Neural cell (in vitro differentiated cells): ENCODE measurements at regions not wholly inside any gene's neighbourhood (a gene's known extent, or its start where the extent isn't known, plus 50 kb on each side); places are given as distances from the start of the nearest gene placed in this dataset.

Experiments
- H2AFZ ChIP-seq: fragments of 200-600, 300-800 bp; sonication (generic), shearing (Covaris generic); 2 replicates; pipeline ENCODE4 v1.6.0; 2014; ENCODE audit warnings: low read depth, mild to moderate bottlenecking, antibody characterized with exemption, low read length, moderate library complexity
- H3F3A ChIP-seq: fragments of 200-600 bp; shearing (Covaris generic); 2 replicates; pipeline ENCODE4 v1.6.1; 2016; ENCODE audit warnings: mild to moderate bottlenecking, moderate library complexity, mixed read lengths, antibody characterized with exemption, low read length; ENCODE audit not compliant: insufficient read depth, poor library complexity, severe bottlenecking
- H3K27ac ChIP-seq: fragments of 200-600, 300-800 bp; sonication (generic), shearing (Covaris generic); 2 replicates; pipeline ENCODE4 v1.5.1; 2014; ENCODE audit warnings: mild to moderate bottlenecking, low read length, moderate library complexity
- H3K27me3 ChIP-seq: fragments of 300-800, 200-600 bp; sonication (generic), shearing (Covaris generic); 2 replicates; pipeline ENCODE4 v1.6.0; 2014; ENCODE audit warnings: mild to moderate bottlenecking, low read depth, low read length, moderate library complexity; ENCODE audit not compliant: insufficient read depth
- H3K36me3 ChIP-seq: fragments of 300-800, 200-600 bp; sonication (generic), shearing (Covaris generic); 2 replicates; pipeline ENCODE4 v1.5.1; 2014; ENCODE audit warnings: mild to moderate bottlenecking, antibody characterized with exemption, low read length, moderate library complexity; ENCODE audit not compliant: insufficient read depth
- H3K4me2 ChIP-seq: fragments of 300-800, 200-600 bp; sonication (generic), shearing (Covaris generic); 2 replicates; pipeline ENCODE4 v1.6.0; 2014; ENCODE audit warnings: mild to moderate bottlenecking, low read length
- H3K4me3 ChIP-seq: fragments of 300-800, 200-600 bp; sonication (generic), shearing (Covaris generic); 2 replicates; pipeline ENCODE4 v1.5.1; 2014; ENCODE audit warnings: mild to moderate bottlenecking, low read length, moderate library complexity
- H3K79me2 ChIP-seq: fragments of 200-600 bp; shearing (Covaris generic); replicated peaks from 2 replicates; pipeline ENCODE4 v1.6.0; 2014; ENCODE audit warnings: mild to moderate bottlenecking, low read length, moderate library complexity; ENCODE audit not compliant: insufficient read depth
- H3K9ac ChIP-seq: fragments of 300-800, 200-600 bp; sonication (generic), shearing (Covaris generic); 2 replicates; pipeline ENCODE4 v1.6.1; 2016; ENCODE audit warnings: mild to moderate bottlenecking, low read length, mixed read lengths
- H3K9me2 ChIP-seq: fragments of 200-600 bp; shearing (Covaris generic); 2 replicates; pipeline ENCODE4 v1.6.1; 2016; ENCODE audit warnings: mild to moderate bottlenecking, low read length, mixed read lengths; ENCODE audit not compliant: insufficient read depth
- H3K9me3 ChIP-seq: fragments of 200-600, 300-800 bp; sonication (generic), shearing (Covaris generic); 2 replicates; pipeline ENCODE4 v1.6.1; 2016; ENCODE audit warnings: mild to moderate bottlenecking, mixed run types, low read length, moderate library complexity, mixed read lengths
- H4K20me1 ChIP-seq: fragments of 200-600 bp; shearing (Covaris generic); 2 replicates; pipeline ENCODE4 v1.6.1; 2016; ENCODE audit warnings: mild to moderate bottlenecking, mixed run types; ENCODE audit not compliant: insufficient read depth
- EP300 ChIP-seq: fragments of 450-650 bp; conservative IDR thresholded peaks from 2 replicates; pipeline ENCODE4 v1.6.1; 2014; ENCODE audit warnings: antibody characterized with exemption, mild to moderate bottlenecking, moderate library complexity; ENCODE audit not compliant: poor library complexity, severe bottlenecking
- EZH2 ChIP-seq: fragments of 200-600, 300-800 bp; shearing (Covaris generic), sonication (generic); IDR thresholded peaks from 2 replicates; pipeline ENCODE4 v1.6.1; 2014; ENCODE audit warnings: antibody characterized with exemption, low read length, borderline replicate concordance, mild to moderate bottlenecking; ENCODE audit not compliant: insufficient read depth, poor library complexity, severe bottlenecking
- MXI1 ChIP-seq: fragments of 450-650 bp; conservative IDR thresholded peaks from 2 replicates; pipeline ENCODE4 v1.6.1; 2014; ENCODE audit warnings: antibody characterized with exemption, mild to moderate bottlenecking; ENCODE audit not compliant: poor library complexity, severe bottlenecking
- POLR2AphosphoS5 ChIP-seq: IDR thresholded peaks from 2 replicates; pipeline ENCODE4 v1.6.1; 2012
- RAD21 ChIP-seq: fragments of 450-650 bp; conservative IDR thresholded peaks from 2 replicates; pipeline ENCODE4 v1.6.1; 2014; ENCODE audit warnings: antibody characterized with exemption, mild to moderate bottlenecking, moderate library complexity
- SMC3 ChIP-seq: fragments of 450-650 bp; conservative IDR thresholded peaks from 2 replicates; pipeline ENCODE4 v1.6.1; 2014; ENCODE audit warnings: antibody characterized with exemption, mild to moderate bottlenecking, moderate library complexity; ENCODE audit not compliant: poor library complexity
- TAF1 ChIP-seq: IDR thresholded peaks from 2 replicates; pipeline ENCODE4 v1.6.1; 2012; ENCODE audit warnings: low read depth
- TF ChIP-seq, protein P1 (sequence below): IDR thresholded peaks from 2 replicates; pipeline ENCODE4 v1.6.1; 2012; ENCODE audit warnings: borderline replicate concordance
- TF ChIP-seq, protein P2 (sequence below): fragments of 450-650 bp; IDR thresholded peaks from 2 replicates; pipeline ENCODE4 v1.5.1; 2014; ENCODE audit warnings: antibody characterized with exemption, mild to moderate bottlenecking, moderate library complexity; ENCODE audit not compliant: poor library complexity, severe bottlenecking

DNA sequence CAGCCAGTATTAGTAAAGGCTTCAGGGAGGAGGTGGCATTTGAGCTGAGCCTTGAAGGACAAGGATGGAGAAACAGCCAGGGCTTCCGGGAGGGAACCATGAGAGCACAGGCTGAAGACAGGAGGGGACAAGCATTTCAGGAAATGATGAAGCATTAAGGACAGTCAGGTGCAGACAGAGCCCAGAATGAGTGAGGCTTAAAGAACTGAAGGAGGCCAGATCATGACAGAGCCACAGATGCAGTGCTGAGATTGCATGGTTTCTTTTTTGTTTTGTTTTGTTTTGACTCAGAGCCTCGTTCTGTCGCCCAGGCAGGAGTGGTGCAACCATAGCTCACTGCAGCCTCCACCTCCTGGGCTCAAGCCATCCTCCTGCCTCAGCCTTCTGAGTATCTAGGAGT is 211.5 kb downstream of the SOX9 start:
- Histone ChIP-seq H3K4me3 (no peak overlapping the region), H3K79me2 (no peaks in the 10 kb centered on the region), H3K27me3 (no peaks in the 10 kb centered on the region), H3K9ac (no peak overlapping the region), H3F3A (no peaks in the 10 kb centered on the region), H2AFZ (no peak overlapping the region), H3K36me3 (no peaks in the 10 kb centered on the region), H3K9me3 (no peaks in the 10 kb centered on the region), H3K9me2 (no peaks in the 10 kb centered on the region), H3K4me2 (no peak overlapping the region), H4K20me1 (no peaks in the 10 kb centered on the region), H3K27ac (no peak overlapping the region)
- TF ChIP-seq MXI1: no peak
- TF ChIP-seq, protein P1, sequence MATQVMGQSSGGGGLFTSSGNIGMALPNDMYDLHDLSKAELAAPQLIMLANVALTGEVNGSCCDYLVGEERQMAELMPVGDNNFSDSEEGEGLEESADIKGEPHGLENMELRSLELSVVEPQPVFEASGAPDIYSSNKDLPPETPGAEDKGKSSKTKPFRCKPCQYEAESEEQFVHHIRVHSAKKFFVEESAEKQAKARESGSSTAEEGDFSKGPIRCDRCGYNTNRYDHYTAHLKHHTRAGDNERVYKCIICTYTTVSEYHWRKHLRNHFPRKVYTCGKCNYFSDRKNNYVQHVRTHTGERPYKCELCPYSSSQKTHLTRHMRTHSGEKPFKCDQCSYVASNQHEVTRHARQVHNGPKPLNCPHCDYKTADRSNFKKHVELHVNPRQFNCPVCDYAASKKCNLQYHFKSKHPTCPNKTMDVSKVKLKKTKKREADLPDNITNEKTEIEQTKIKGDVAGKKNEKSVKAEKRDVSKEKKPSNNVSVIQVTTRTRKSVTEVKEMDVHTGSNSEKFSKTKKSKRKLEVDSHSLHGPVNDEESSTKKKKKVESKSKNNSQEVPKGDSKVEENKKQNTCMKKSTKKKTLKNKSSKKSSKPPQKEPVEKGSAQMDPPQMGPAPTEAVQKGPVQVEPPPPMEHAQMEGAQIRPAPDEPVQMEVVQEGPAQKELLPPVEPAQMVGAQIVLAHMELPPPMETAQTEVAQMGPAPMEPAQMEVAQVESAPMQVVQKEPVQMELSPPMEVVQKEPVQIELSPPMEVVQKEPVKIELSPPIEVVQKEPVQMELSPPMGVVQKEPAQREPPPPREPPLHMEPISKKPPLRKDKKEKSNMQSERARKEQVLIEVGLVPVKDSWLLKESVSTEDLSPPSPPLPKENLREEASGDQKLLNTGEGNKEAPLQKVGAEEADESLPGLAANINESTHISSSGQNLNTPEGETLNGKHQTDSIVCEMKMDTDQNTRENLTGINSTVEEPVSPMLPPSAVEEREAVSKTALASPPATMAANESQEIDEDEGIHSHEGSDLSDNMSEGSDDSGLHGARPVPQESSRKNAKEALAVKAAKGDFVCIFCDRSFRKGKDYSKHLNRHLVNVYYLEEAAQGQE: no peak
- TF ChIP-seq SMC3: no peak
- no peak for TF ChIP-seq EZH2
- TF ChIP-seq RAD21: no peak
- TF ChIP-seq EP300: no peak
- no peak for TF ChIP-seq TAF1
- TF ChIP-seq POLR2AphosphoS5: no peak
- TF ChIP-seq, protein P2, sequence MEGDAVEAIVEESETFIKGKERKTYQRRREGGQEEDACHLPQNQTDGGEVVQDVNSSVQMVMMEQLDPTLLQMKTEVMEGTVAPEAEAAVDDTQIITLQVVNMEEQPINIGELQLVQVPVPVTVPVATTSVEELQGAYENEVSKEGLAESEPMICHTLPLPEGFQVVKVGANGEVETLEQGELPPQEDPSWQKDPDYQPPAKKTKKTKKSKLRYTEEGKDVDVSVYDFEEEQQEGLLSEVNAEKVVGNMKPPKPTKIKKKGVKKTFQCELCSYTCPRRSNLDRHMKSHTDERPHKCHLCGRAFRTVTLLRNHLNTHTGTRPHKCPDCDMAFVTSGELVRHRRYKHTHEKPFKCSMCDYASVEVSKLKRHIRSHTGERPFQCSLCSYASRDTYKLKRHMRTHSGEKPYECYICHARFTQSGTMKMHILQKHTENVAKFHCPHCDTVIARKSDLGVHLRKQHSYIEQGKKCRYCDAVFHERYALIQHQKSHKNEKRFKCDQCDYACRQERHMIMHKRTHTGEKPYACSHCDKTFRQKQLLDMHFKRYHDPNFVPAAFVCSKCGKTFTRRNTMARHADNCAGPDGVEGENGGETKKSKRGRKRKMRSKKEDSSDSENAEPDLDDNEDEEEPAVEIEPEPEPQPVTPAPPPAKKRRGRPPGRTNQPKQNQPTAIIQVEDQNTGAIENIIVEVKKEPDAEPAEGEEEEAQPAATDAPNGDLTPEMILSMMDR: no peak

DNA sequence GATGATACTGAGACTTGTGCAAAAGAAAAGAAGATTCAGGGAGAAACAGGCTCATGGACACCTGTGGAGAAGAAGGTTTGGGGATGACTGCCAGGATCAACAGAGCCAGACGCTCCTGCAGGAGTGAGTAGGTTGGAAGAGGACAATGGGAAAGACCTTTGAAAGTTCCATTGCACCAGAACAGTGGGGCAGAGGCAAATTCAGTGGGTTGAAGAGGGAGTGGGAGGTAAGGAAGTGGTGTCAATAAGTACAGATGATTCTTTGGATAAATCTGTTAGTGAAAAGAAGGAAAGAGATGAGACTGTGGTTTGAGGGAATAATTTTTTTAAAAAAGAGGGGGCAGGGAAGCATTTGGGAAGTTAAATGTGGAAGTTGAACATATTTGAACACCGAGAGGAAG is 212.8 kb downstream of the SOX9 start:
- H3K4me3 ChIP-seq: no peak overlapping the region
- no peaks in the 10 kb centered on the region for H3K79me2 ChIP-seq
- H2AFZ ChIP-seq: no peak overlapping the region
- H3K27me3 ChIP-seq: no peaks in the 10 kb centered on the region
- H3K27ac ChIP-seq: no peak overlapping the region
- TF ChIP-seq TAF1 (no peak), EZH2 (no peak), POLR2AphosphoS5 (no peak), MXI1 (no peak), SMC3 (no peak), RAD21 (no peak), EP300 (no peak)
- TF ChIP-seq, protein P1: no peak
- TF ChIP-seq, protein P2: no peak
- H3K9me3 ChIP-seq: no peaks in the 10 kb centered on the region
- H4K20me1 ChIP-seq: no peaks in the 10 kb centered on the region
- H3K9me2 ChIP-seq: no peaks in the 10 kb centered on the region
- no peaks in the 10 kb centered on the region for H3K36me3 ChIP-seq
- H3K4me2 ChIP-seq: no peak overlapping the region
- H3K9ac ChIP-seq: no peak overlapping the region
- H3F3A ChIP-seq: no peaks in the 10 kb centered on the region
